Neural crest cell (in vitro differentiated cells): ENCODE measurements at regions not wholly inside any gene's neighbourhood (a gene's known extent, or its start where the extent isn't known, plus 50 kb on each side); places are given as distances from the start of the nearest gene placed in this dataset.

Experiments used
- DNase-seq: peaks from one replicate; pipeline ENCODE4 v3.0.0; 2021; ENCODE audit warnings: low read depth, mixed read lengths, low spot score
- H3K27ac Mint-ChIP-seq: one replicate; pipeline ENCODE4 v1.8.0; 2021; ENCODE audit warnings: mild to moderate bottlenecking, mixed read lengths; ENCODE audit not compliant: unreplicated experiment
- H3K27me3 Mint-ChIP-seq: 2 replicates; pipeline ENCODE4 v1.8.0; 2021; ENCODE audit warnings: low read depth, mild to moderate bottlenecking, mixed read lengths
- H3K36me3 Mint-ChIP-seq: 2 replicates; pipeline ENCODE4 v1.8.0; 2021; ENCODE audit warnings: low read depth, mild to moderate bottlenecking, mixed read lengths
- H3K4me1 Mint-ChIP-seq: 2 replicates; pipeline ENCODE4 v1.8.0; 2021; ENCODE audit warnings: mixed read lengths
- H3K4me3 Mint-ChIP-seq: one replicate; pipeline ENCODE4 v1.8.0; 2021; ENCODE audit warnings: mild to moderate bottlenecking, mixed read lengths
- H3K9me3 Mint-ChIP-seq: 2 replicates; pipeline ENCODE4 v1.8.0; 2021; ENCODE audit warnings: mixed read lengths
- TF ChIP-seq, protein P1 (sequence below): fragments of 200-600 bp; sonication (generic); conservative IDR thresholded peaks from 2 replicates; pipeline ENCODE4 v1.5.0; 2021; ENCODE audit warnings: antibody characterized with exemption, mild to moderate bottlenecking

DNA sequence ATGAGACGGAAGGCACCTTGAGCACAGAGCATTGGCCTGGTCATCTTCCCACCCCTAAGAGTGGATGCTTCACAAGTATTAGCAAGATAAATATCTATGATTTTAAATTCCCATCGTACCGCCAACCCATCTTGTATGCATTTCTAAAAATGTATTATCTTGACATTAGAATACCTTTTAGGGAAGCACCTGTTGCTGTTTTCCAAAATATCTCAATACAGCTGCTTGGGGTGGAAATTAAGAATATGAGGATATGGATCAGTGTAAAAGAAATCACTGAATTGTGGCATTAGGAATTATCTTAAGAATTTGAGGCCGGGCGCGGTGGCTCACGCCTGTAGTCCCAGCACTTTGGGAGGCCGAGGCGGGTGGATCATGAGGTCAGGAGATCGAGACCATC lies 166.3 kb downstream of the ETS2 start:
- H3K36me3 Mint-ChIP-seq: no peaks in the 10 kb centered on the region
- DNase-seq: no peak
- H3K4me1 Mint-ChIP-seq: peaks cover 10% of the 10 kb centered on the region
- H3K9me3 Mint-ChIP-seq: no peaks in the 10 kb centered on the region
- H3K4me3 Mint-ChIP-seq: no peak overlapping the region
- H3K27me3 Mint-ChIP-seq: no peaks in the 10 kb centered on the region
- TF ChIP-seq, protein P1, sequence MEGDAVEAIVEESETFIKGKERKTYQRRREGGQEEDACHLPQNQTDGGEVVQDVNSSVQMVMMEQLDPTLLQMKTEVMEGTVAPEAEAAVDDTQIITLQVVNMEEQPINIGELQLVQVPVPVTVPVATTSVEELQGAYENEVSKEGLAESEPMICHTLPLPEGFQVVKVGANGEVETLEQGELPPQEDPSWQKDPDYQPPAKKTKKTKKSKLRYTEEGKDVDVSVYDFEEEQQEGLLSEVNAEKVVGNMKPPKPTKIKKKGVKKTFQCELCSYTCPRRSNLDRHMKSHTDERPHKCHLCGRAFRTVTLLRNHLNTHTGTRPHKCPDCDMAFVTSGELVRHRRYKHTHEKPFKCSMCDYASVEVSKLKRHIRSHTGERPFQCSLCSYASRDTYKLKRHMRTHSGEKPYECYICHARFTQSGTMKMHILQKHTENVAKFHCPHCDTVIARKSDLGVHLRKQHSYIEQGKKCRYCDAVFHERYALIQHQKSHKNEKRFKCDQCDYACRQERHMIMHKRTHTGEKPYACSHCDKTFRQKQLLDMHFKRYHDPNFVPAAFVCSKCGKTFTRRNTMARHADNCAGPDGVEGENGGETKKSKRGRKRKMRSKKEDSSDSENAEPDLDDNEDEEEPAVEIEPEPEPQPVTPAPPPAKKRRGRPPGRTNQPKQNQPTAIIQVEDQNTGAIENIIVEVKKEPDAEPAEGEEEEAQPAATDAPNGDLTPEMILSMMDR: no peak
- no peak overlapping the region for H3K27ac Mint-ChIP-seq

GRCh38 chr21:38970765-38971164 lies 165.0 kb downstream of the ETS2 start:
- no peak for DNase-seq
- no peaks in the 10 kb centered on the region for H3K9me3 Mint-ChIP-seq
- H3K4me1 Mint-ChIP-seq: peaks cover 19% of the 10 kb centered on the region
- H3K36me3 Mint-ChIP-seq: no peaks in the 10 kb centered on the region
- TF ChIP-seq, protein P1: no peak
- H3K27ac Mint-ChIP-seq: no peak overlapping the region
- no peak overlapping the region for H3K4me3 Mint-ChIP-seq
- no peaks in the 10 kb centered on the region for H3K27me3 Mint-ChIP-seq

DNA sequence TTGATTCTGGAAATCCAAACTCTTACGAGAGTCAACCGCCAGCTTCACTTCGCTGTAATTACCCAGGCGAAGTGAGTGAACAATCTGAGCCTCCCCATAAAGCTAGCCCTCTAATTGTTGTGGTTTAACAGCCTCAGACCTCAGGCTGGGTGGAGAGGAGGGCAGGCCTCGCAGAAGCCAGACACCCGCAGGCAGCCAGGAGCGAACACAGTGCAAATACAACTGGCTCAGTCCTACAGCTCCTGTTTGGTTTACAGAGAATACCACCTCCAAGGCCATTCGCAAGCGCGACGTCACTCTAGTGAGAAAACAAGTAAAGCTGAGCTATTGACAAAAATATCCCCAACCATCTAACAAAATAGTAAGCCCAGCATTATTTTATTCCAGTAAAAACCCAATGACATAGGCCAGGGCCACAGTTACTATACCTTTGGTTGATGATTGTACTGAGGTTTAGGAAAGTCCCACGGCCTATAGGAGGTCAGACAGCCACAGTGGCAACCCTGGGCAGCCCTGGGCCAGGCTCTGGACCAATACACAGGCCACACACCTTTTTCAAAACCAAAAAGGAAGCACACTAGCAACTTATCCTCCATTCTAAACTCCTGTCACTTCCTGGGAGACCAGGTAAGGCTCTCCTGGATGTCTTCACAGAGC lies 163.3 kb downstream of the ETS2 start:
- Mint-ChIP-seq H3K27ac (no peak overlapping the region), H3K4me3 (no peak overlapping the region), H3K36me3 (no peaks in the 10 kb centered on the region), H3K4me1 (peaks cover 26% of the 10 kb centered on the region), H3K27me3 (no peaks in the 10 kb centered on the region), H3K9me3 (no peaks in the 10 kb centered on the region)
- TF ChIP-seq, protein P1: no peak
- no peak for DNase-seq

- DNase-seq: peak; percentile 12
- Mint-ChIP-seq H3K4me3 (no peak overlapping the region), H3K27ac (peak overlapping the region; percentile 35), H3K9me3 (peaks cover 11% of the 10 kb centered on the region), H3K4me1 (peaks cover 16% of the 10 kb centered on the region), H3K27me3 (no peaks in the 10 kb centered on the region), H3K36me3 (peaks cover 8% of the 10 kb centered on the region)
- TF ChIP-seq, protein P1: no peak
Observed at GRCh38 chr21:38965910-38966504, 160.3 kb downstream of the ETS2 start.

DNA sequence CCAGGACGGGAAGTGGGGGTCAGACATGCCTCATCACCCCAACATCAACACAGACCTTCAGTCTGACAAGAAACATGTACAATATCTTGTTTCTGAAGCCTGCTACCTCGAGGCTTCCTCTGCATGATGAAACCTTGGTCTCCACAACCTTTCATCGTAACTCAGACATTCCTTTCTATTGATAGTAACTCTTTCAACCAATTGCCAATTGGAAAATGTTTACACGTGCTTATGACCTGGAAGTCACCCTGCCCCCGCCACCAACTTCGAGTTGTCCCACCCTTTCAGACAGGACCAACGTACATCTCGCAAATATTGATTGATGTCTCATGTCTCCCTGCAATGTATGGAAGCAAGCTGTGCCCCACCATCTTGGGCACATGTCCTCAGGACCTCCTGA lies 159.5 kb downstream of the ETS2 start:
- no peak for DNase-seq
- Mint-ChIP-seq H3K4me1 (peaks cover 16% of the 10 kb centered on the region), H3K9me3 (peaks cover 11% of the 10 kb centered on the region), H3K4me3 (no peak overlapping the region), H3K27me3 (no peaks in the 10 kb centered on the region), H3K36me3 (peaks cover 8% of the 10 kb centered on the region), H3K27ac (peak overlapping the region; percentile 86)
- TF ChIP-seq, protein P1: no peak
